ENCODE measurements at regions not wholly inside any gene's neighbourhood (a gene's known extent, or its start where the extent isn't known, plus 50 kb on each side); places are given as distances from the start of the nearest gene placed in this dataset.
A peak's percentile ranks its signal among the peaks of the same experiment; 100 is the strongest.

DNA sequence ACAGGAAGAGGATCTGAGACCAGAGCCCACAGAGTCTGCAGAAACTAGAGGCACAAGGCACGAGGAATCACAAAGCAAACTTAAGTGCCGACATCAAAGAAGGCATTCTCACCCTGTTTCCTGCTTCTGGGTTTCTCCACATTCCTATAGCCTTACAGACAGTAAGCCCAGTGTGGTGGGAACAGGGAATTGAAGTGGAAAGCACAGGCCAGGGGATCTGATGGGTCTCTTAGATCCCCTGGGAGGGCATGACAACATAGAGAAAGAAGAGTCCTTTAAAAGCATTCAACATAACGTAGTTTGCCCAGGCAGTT, 75.6 kb upstream of the FRMD6 start:
- ChIA-PET CTCF (no interaction called here), POLR2A (no interaction called here)
- no peak for DNase-seq (ENCODE audit: low read depth)
- TF ChIP-seq, protein P1, sequence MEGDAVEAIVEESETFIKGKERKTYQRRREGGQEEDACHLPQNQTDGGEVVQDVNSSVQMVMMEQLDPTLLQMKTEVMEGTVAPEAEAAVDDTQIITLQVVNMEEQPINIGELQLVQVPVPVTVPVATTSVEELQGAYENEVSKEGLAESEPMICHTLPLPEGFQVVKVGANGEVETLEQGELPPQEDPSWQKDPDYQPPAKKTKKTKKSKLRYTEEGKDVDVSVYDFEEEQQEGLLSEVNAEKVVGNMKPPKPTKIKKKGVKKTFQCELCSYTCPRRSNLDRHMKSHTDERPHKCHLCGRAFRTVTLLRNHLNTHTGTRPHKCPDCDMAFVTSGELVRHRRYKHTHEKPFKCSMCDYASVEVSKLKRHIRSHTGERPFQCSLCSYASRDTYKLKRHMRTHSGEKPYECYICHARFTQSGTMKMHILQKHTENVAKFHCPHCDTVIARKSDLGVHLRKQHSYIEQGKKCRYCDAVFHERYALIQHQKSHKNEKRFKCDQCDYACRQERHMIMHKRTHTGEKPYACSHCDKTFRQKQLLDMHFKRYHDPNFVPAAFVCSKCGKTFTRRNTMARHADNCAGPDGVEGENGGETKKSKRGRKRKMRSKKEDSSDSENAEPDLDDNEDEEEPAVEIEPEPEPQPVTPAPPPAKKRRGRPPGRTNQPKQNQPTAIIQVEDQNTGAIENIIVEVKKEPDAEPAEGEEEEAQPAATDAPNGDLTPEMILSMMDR (IDR thresholded peaks at IDR 0.05; ENCODE audit: insufficient read depth, low read depth, low read length): no peak
- Histone ChIP-seq H3K4me3 (ENCODE audit: low read depth, low read length) (no peak overlapping the region), H3K27me3 (ENCODE audit: control insufficient read depth, insufficient read depth, low read length) (no peaks in the 10 kb centered on the region), H3K36me3 (ENCODE audit: control insufficient read depth, insufficient read depth, low read length) (no peaks in the 10 kb centered on the region)

DNA sequence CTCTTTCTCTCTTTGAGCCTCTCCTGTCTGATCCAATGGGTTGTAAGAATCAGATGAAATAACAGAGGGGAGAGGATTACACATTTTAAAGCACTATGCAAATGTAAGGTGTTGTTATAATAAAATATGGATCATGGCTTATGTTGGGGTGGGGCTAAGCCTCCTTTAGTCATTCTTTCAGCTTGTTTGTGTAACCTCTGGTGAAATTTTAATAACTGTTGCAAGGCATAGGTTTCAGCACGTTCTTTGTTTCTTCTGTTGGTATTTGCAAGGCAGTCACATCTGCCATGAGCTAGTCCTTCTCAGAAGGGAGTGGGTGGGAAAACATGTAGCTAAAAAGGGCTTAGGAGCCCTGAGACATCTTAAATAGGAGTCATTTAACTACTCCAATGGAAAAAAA, 74.8 kb upstream of the FRMD6 start:
- H3K4me3 ChIP-seq (ENCODE audit: low read depth, low read length): no peak overlapping the region
- no peaks in the 10 kb centered on the region for H3K36me3 ChIP-seq (ENCODE audit: control insufficient read depth, insufficient read depth, low read length)
- no peaks in the 10 kb centered on the region for H3K27me3 ChIP-seq (ENCODE audit: control insufficient read depth, insufficient read depth, low read length)
- TF ChIP-seq, protein P1 (IDR thresholded peaks at IDR 0.05; ENCODE audit: insufficient read depth, low read depth, low read length): no peak
- DNase-seq (ENCODE audit: low read depth): peak; percentile 55
- ChIA-PET POLR2A (interaction anchor here (0.6 kb wide), 3 partner anchors 73 to 272 kb away, joined by 3 to 4 read pairs (median 4); no protein-coding TSS in a partner anchor), CTCF (interaction anchor here (0.8 to 1.3 kb wide), 2 partner anchors 9 to 70 kb away, joined by 3 to 4 read pairs; no protein-coding TSS in a partner anchor)

DNA sequence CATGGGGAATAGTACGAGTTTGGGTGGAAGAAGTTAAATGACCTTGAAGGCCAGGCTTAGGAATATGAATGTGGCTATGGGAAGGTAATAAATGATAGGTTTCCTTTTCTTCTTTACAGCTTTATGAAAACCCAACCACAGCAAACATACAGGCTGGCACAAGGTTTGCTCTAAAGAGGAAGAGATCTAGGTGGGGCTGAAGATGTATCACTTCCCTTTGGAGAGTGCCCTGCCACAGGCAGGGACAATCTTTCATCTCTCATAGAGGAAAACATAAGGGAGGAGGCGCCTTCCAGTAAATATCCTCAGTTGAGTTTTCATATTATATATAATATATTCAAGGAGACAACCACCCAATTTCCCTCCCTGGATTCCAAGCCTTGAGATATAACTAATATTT, 72.9 kb upstream of the FRMD6 start:
- TF ChIP-seq, protein P1 (IDR thresholded peaks at IDR 0.05; ENCODE audit: insufficient read depth, low read depth, low read length): no peak
- Histone ChIP-seq H3K27me3 (ENCODE audit: control insufficient read depth, insufficient read depth, low read length) (no peaks in the 10 kb centered on the region), H3K4me3 (ENCODE audit: low read depth, low read length) (no peak overlapping the region), H3K36me3 (ENCODE audit: control insufficient read depth, insufficient read depth, low read length) (no peaks in the 10 kb centered on the region)
- no peak for DNase-seq (ENCODE audit: low read depth)
- ChIA-PET CTCF (no interaction called here), POLR2A (no interaction called here)

DNA sequence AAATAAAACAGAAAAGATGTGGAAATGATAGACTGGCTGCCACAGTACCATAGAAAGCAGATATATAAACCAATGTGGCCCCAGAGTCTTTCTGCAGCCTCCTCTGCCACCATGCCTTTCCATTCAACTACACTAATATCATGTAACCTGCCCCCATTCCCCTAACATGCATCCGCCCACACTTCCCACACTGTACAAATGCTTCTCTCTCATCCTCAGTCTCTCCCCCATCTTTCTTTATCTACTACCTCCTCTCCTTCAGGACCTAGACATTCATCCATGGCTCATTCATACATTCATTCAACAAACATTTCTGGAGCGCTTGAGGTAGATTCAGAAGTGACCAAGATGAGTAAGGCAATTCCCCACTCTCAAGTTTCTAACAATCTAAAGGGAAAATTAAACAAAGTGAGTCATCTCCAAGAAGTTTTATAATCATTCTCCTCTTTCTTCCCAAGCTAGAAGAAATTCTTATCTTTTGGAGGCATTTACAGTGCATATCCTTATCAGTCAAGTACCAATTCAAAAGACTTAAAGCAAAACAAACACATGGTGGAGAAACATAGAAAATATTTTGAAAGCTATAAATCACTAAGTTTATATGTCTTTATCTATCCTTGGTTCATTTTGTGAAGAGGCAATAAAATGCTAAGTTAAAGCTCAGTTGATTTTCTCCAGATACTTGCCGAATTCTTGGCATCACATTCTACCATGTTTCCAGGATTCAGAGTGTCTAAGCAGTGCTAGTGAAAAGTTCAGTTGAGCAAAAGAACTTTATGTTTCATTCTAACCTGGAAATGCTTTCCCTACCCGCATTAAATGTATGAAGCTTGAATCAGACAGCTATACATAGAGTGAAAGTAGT, 70.5 kb upstream of the FRMD6 start:
- no peaks in the 10 kb centered on the region for H3K36me3 ChIP-seq (ENCODE audit: control insufficient read depth, insufficient read depth, low read length)
- no peak overlapping the region for H3K4me3 ChIP-seq (ENCODE audit: low read depth, low read length)
- ChIA-PET CTCF (interaction anchor here (0.9 to 1.5 kb wide), 3 partner anchors 19 to 71 kb away, joined by 3 to 4 read pairs (median 3); partner anchors contain the start of gene FRMD6), POLR2A (no interaction called here)
- H3K27me3 ChIP-seq (ENCODE audit: control insufficient read depth, insufficient read depth, low read length): no peaks in the 10 kb centered on the region
- peak; percentile 80 for DNase-seq (ENCODE audit: low read depth)
- TF ChIP-seq, protein P1 (IDR thresholded peaks at IDR 0.05; ENCODE audit: insufficient read depth, low read depth, low read length): no peak

DNA sequence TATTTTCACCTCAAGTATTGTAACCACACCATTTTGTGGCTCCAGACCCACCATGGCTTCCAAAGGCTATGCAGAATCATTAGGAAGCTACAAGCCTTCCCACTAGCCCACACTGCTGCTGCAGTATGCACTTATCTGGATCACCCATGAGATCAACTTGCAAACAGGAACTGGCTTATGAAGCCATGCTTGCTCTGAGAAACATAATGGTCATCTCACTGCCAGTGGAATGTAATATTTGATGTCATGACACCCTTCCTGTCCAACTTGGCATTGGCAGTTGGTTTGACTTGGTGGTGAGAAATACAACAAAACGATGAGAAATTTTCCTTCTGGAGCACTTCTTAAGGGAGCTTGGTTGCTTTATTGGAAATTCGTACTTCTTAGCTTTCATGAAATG, 69.3 kb upstream of the FRMD6 start:
- TF ChIP-seq, protein P1 (IDR thresholded peaks at IDR 0.05; ENCODE audit: insufficient read depth, low read depth, low read length): no peak
- Histone ChIP-seq H3K4me3 (ENCODE audit: low read depth, low read length) (no peak overlapping the region), H3K36me3 (ENCODE audit: control insufficient read depth, insufficient read depth, low read length) (no peaks in the 10 kb centered on the region), H3K27me3 (ENCODE audit: control insufficient read depth, insufficient read depth, low read length) (no peaks in the 10 kb centered on the region)
- POLR2A ChIA-PET: no interaction called here
- no peak for DNase-seq (ENCODE audit: low read depth)
- CTCF ChIA-PET: interaction anchor here (0.9 to 3.3 kb wide), 5 partner anchors 10 to 299 kb away, joined by 3 to 14 read pairs (median 4); partner anchors contain the start of gene FRMD6

All from BJ (cell line).